HG02623 (cell line): ENCODE measurements at regions not wholly inside any gene's neighbourhood (a gene's known extent, or its start where the extent isn't known, plus 50 kb on each side); places are given as distances from the start of the nearest gene placed in this dataset.

ENCODE experiments used
- ATAC-seq: cut with Tn5 transposase; IDR thresholded peaks from one replicate; pipeline ENCODE4 v1.9.1; 2021; ENCODE audit warnings: moderate library complexity; ENCODE audit not compliant: unreplicated experiment

DNA sequence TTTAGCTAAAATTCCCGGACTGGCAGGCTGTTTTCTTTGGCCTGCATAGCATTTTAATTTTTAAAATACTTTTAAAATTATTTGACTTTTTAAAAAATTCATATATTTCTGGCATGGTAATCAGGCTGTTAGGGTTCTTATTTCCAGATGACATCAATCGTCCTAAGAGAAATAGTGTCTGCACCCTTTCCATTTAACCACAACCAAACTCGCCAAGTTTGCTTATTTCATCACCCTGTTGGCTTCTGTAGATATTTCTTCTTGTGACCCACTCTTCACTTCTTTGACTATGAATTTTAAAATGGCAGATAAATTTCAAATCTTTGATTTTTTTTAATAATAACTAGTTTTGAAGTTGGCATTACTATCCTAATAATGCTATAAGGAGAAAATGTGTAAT, 675.7 kb upstream of the FTMT start:
- ATAC-seq = no peak

DNA sequence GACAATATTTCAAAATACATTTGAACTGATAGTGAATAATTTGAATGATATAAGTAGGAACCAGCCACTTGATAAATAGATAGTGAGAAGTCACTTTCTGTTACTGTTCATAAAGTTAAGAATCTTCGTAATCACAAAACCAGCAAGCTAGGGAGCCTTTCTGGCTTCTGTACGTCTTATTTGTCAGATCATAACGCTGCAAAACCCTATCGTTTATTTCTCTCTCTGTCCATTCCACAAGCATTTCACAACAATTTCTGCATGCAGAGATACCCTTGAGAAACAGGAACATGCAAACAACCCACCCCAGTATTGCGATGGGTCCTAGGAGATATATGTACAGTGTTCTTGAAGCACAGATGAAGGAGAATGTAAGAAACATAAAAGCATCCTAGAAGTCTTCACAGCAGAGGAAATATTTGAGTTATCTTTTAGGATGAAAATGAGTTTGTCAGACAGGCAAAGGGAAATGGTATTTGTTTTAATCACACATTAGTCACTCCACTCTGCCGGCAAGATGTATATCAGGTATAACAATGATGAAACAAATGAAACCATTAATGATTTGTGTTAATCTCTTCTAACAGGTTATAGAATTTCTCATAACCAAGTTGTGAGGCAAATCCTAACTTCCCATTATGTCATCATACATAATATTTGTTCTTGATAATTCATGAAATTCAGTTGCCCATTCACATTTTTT, 668.7 kb upstream of the FTMT start:
- no peak for ATAC-seq

DNA sequence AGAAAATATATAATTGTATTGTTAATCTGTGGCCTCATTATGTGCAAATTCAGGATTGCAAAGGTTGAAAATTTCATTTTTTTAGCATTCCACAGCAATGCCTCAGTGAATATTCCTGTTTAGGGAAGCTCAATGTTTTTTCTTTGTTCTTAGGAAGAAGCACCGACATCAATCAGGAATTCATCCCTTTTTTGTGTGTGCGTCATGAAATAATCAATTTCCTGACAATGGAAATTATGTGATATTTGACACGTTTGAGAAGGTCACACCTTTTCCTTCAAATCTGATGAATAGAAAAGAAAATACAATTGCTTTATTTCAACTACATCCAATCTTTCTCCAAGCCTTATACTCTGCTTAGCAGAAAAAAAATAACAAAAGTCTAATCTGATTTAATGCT, 662.8 kb upstream of the FTMT start:
- no peak for ATAC-seq

DNA sequence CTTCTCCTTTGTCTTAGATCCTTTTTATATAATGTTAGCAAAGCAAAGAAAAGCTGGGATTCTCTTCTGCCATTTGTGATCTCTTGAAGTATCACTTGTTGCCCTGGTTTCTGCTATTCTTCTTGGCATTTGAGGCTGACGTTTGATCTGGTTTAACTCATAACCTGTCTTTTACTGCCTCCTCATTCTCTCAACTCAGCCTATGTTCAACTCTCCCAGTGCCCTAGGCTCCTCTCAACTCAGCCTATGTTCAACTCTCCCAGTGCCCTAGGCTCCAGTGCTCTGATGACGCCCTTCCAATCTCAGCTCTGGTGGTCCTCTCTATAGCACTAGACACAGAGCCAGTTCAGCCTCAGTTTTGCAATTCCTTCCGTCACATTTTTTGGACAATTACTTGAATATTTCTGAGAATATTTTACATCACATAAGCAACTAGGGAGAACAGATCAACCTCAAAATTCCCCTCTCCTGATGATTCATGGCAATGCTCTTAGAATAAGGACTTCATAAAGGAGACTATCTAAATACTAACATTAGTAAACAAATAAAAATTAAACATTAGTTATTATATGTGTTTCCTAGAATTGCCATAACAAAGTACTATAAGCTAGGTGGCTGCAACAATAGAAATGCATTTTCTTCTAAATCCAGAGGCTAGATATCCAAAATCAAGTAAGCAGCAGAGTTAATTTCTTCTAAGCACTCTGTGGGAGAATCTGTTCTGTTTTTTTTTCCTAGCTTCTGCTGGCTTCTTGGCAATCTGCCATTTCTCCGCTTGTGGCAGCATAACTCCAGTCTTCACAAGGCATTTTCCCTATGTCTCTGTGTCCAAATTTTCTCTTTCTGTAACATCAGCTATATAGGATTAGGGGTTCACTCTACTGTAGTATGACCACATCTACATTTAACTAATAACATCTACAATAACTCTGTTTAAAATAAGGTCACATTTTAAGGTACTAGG, 662.1 kb upstream of the FTMT start:
- ATAC-seq = no peak

DNA sequence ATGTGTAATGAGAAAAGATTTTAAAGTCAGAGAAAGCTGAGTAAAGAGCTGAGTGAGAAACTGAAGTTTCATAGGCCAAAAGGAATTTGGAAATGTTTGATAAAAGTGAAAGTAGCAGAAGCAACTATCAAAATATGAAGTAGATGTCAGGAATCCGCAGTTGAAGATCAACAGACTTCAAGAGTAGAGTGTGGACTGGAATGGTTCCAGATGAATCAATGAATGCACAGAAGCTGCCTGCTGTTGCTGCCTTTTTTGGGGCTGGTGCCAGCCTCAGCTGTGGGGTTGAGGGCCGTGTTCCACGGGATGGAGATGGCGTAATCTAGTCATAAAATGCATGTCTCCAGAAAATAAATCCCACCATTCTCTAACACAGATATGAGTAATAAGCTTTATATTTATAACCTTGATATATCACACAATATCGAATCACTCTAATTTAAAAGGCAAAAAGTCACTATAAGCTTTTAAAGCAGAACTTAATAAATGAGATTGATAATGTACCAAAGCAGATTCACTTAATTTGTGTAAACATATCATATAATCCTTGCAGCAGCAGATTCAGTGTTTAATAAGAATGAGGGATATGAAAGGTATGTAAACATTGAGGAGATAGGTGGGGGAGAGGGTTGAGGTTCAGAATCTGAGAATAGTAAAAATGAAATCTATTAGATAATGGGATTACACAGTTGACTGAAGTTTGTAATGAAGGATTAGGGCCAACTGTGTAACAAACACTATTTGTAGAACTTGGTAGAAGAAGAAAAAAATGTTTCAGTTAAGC, 652.3 kb upstream of the FTMT start:
- no peak for ATAC-seq

DNA sequence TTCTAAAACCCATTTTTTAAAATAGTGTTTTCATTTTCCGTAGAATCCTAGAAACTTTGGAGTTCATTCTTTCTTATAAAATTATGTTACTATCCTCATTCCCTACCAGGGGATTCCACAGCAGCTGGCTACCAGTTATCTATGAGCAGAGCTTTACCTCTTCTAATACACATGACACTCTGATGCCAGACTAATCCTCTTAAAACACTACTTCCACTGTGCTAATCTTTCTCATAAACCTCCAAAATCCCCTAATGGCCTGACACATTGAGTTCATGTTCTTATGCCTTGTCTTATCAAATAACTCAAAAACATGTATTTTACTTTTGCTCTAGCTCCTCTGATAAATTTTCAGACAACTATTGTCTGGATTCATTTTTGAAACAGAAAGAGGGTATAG, 633.6 kb upstream of the FTMT start:
- no peak for ATAC-seq

DNA sequence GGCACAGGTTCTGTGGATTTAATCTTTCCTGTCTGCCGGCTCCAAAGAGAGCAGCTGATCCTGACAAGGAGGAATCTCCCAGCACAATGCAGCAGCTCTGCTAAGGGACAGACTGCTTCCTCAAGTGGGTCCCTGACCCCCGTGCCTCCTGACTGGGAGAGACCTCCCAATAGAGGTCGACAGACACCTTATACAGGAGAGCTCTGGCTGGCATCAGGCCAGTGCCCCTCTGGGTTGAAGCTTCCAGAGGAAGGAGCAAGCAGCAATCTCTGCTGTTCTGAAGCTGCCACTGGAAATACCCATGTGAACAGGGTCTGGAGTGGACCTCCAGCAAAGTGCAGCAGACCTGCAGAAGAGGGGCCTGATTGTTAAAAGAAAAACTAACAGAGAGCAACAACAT, 630.2 kb upstream of the FTMT start:
- no peak for ATAC-seq

DNA sequence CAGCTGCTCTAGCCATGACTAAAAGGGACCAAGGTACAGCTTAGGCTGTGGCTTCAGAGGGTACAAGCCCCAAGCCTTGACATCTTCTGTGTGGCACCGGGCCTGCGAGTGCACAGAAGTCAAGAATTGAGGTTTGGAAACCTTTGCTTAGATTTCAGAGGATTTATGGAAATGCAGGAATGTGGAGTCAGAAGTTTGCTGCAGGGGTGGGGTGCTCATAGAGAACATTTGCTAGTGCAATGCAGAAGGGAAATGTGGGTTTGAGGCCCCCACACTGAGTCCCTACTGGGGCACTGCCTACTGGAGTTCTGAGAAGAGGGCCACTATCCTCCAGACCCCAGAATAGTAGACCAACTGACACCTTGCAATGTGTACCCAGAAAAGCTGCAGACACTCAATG, 624.9 kb upstream of the FTMT start:
- ATAC-seq = no peak

DNA sequence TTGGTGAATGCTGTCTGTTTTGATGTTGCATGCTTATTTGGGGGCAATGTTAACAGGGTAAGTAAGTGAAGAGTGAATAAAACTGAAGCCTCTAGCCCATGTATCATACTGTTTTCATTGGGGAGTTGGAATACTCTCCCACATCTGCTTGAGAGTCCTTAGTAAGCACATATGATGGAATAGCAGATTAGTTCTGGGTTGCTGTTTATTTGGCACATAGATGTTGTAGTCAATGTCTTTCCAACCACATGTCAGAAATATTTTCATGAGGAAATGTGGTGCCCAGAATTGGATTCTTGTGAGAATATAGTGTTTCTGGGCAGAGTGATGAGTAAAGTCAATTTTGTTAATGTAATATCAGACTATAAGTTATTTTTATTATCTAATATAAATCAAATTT, 611.7 kb upstream of the FTMT start:
- no peak for ATAC-seq

DNA sequence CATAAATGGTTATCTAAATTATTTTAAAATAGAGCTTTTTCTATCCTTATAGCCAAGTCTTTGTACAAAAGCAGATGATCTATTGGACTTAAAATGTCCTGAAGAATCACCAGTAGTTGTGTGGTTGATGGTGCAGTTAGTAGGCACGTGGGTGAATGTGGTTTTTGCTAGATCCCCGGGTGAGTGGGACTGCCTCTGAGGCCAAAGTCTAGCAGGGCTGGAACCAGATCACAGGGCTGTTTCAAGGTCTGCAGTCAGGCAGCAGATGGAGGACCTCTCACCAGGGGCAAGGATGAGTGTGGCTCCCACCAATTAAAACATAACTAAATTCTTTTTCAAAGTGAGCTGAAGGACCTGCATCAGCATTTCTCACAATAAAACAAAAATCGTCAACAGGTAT, 604.7 kb upstream of the FTMT start:
- no peak for ATAC-seq

DNA sequence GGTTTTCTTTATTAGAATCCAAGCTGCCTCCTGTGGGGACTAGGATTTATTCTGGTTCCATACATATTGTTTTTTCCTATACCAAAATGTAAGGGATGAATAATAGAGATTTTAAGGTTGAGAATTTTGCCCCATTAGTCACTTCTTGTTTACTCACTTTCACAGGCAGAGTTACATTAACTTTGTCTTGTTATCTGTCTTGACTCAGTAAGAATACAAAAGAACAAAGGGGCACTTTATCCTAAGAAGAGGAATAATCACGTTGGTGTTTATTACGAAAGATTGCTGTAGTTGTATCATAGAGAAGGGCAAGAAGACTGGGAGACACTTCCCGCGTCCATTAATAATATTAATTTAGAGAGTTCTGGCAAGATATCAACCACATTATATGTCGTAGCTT, 599.7 kb upstream of the FTMT start:
- no peak for ATAC-seq

DNA sequence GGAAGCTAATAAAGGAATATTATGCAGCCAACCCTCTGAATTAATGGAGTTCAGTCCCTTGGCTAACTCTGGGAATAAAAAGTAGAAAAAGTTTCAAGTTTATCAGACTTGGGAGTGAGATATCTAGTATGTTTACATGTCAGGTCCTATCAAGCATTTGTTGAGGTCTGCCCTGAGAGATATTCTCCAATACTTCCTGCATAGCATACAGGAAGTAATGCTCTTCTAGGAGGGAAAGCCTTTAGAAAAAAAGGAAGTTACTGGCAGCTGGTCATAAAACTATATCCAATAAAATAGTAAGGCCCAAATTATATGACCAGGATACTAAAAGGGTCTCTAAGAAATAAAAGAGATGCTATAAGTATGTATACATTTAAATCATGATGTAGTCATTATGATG, 594.1 kb upstream of the FTMT start:
- ATAC-seq = no peak

DNA sequence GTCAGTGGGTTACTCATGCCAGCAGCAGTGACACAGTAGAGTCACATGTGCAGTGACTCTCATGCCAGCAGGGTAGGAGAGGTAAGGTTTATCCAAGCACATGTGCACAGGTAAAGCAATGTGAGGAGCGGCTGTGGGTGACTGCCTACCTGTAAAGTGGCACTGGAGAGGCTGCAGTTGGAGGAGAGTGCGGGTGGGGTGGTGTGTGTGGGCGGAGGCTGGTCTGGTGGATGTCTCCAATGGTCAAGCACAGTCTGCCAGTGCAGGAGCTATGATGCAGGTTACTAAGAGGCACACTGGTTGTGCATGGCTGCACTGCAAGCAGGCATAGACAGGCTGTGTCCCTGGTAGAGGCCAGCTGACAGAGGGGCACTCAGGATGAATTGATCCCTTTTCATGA, 588.2 kb upstream of the FTMT start:
- no peak for ATAC-seq

DNA sequence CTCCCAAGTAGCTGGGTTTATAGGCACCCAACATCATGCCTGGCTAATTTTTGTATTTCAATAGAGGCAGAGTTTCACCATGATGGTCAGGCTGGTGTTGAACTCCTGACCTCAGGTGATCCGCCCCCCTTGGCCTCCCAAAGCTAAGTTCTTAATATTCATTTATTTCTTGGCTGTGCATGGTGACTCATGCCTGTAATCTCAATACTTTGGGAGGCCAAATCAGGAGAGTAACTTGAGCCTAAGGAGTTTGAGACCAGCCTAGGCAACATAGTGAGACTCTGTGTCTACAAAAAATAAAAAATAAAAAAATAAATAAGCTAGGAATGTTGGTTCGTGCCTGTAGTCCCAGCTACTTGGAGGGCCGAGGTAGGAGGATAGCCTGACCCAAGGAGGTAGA, 587.1 kb upstream of the FTMT start:
- ATAC-seq = no peak

DNA sequence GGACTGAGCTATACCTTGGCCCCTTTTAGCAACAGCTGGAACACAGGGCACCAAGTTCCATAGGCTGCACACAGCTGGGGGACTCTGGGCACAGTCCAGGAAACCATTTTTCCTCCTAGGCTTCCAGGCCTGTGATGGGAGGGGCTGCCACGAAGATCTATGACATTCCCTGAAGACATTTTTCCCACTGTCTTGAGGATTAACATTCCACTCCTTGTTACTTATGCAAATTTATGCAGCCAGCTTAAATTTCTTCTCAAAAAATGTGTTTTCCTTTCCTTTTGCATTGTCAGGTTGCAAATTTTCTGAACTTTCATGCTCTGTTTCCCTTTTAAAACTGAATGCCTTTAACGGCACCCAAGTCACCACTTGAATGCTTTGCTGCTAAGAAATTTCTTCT, 580.1 kb upstream of the FTMT start:
- ATAC-seq = no peak

DNA sequence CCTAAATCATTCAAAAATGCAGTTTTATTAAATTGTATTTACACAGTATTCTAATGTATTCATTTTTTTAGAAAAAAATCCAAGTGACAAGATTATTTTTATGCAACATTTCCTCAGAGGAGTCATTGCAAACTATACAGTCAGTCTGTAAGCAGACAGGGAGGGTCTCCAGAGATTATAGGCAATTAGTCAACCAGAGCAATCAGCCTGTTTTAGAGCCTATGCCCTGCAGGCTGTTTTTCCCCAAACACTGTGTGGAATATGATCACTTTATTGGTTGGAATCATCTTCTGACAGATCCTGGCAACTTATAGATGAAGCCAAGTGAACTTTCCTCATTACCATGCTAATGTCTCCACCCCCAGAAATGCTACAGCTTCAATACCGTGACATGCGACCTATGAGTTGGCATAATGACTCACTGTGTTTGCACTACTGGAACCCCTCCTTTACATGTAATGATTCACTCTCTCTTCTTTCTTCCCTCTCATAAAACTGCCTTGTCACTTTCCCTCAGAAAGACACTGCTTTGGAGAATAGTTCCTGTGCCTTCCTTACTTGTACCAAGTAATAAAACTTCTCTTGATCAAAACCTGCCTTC, 577.7 kb upstream of the FTMT start:
- ATAC-seq = no peak

DNA sequence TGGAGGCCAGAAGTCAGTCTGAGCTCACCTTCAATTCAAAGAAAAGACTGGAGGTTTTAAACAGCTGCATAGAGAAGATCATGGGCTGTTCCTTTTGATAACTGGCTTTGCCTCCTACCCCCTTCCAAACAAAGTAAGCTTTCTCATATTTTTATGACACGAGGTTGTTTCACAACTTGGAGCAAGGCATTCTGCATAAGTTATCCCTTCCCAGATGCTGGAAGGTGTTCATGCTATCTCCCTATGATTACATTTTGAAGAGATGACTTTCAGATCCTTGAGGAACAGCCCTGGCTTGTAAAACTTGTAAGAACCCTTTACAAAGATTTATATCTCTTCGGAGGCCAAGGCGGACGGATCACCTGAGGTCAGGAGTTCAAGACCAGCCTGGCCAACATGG, 571.9 kb upstream of the FTMT start:
- ATAC-seq = no peak

DNA sequence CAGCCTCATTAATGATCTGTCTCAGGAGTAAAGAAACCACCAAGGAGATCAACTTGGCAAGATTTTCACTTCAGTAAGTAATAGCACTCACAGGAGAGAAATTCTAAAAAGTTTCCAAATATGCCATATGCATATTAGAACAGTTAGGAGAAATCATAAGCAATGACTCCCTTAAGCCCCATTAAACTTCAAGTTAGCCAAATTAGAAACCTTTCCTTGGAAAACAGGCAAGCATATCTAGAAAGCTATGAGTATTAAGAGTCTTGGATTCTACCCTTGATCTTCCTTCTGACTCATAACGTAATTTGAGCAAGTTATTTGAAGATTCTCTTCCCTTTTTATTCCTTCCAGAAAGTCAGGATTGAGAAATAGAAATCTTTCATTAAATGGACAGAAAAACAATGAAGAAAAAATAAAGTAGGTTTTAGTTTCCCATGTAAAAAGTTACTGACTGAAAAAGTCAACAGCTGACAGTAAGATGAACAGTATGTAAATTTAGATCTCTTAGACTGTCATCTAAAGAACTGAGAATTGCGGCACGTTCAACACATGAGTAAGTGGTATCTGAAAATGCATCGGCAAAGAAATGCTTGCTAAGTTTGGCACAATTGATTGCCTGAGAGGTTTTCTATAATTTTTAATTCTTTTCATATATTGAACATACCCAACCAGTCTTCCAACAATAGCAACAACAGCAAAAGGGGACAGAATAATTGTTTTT, 565.7 kb upstream of the FTMT start:
- no peak for ATAC-seq

DNA sequence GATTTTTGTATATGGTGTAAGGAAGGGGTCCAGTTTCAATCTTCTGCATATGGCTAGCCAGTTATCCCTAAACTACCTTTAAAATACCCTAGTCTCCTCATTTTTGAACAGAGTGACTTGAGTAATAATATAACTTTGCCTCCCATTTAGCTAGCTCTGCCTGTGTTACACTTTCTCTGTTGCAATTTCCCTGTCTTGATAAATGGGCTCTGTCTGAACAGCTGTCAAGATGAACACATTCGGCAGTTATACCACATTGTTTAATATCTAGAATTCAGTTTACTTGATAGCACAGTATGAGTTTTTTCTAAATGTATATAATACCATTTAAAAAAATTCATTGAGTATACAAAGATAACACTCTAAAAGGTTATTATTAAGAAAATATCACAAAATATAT, 562.9 kb upstream of the FTMT start:
- no peak for ATAC-seq

DNA sequence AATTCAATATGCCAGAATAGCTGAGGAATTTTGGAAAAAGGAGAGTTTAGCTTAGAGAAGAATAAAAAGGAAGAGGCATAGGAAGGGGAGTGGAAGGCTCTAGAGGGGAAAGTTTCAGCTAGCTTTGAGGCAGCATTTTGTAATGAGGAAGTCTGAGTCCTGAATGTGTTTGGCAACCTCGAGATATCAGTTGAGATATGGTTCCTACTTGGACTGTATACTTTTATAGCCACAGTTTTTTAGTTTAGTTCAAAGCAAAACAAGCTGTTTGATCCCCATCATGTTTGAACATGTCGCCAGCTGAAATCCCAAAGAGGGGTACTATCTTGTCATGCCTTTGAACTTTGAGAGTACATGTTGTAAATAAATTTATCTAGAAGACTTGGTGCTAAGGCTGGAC, 559.0 kb upstream of the FTMT start:
- no peak for ATAC-seq

DNA sequence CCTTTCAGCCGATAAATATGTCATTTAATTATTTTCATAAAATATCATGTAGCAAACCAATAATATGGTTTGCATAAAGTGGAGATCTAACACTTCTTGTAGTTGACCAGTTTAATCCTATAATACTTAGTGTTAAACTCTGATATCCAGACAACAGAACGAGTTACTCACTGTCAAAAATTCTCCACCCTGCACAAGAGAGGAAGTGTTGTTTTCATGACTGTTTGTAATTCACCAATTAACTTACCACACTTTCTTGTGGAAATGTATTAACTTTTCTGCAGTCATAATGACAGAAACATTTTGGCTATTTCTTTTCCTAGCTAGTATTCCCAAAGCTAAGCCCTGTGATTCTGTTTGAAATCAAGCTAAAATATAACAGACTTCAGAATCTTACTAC, 555.3 kb upstream of the FTMT start:
- no peak for ATAC-seq
